Osteoblast (primary cell): ENCODE measurements at regions not wholly inside any gene's neighbourhood (a gene's known extent, or its start where the extent isn't known, plus 50 kb on each side); places are given as distances from the start of the nearest gene placed in this dataset. TPM values are rescaled to one million over a fixed set of nuclear protein-coding genes. Genes with fewer than 3 reads are reported as not detected.

Experiments
- DNase-seq: peaks from one replicate; pipeline ENCODE4 v3.0.0; 2011; ENCODE audit warnings: low spot score, mixed read lengths; ENCODE audit not compliant: insufficient read length; ENCODE audit errors: missing footprints
- H2AFZ ChIP-seq: 2 replicates; pipeline ENCODE4 v1.6.0; 2011; ENCODE audit warnings: mild to moderate bottlenecking, low read length
- H3K27ac ChIP-seq: 2 replicates; pipeline ENCODE4 v1.5.1; 2011; ENCODE audit warnings: mild to moderate bottlenecking, low read depth, low read length, moderate library complexity
- H3K27me3 ChIP-seq: 2 replicates; pipeline ENCODE4 v1.6.0; 2012; ENCODE audit warnings: mild to moderate bottlenecking, control low read depth, inconsistent platforms, low read length, moderate library complexity; ENCODE audit not compliant: insufficient read depth
- H3K36me3 ChIP-seq: 2 replicates; pipeline ENCODE4 v1.5.1; 2011; ENCODE audit warnings: mild to moderate bottlenecking, low read length, control low read depth, moderate library complexity; ENCODE audit not compliant: insufficient read depth
- H3K4me1 ChIP-seq: 2 replicates; pipeline ENCODE4 v1.5.1; 2011; ENCODE audit warnings: mild to moderate bottlenecking, low read length, control low read depth, moderate library complexity; ENCODE audit not compliant: insufficient read depth
- H3K4me2 ChIP-seq: 2 replicates; pipeline ENCODE4 v1.6.0; 2011; ENCODE audit warnings: mild to moderate bottlenecking, low read length; ENCODE audit not compliant: insufficient read depth
- H3K4me3 ChIP-seq: fragments of 200-600 bp; sonication (generic); 3 replicates; pipeline ENCODE4 v1.5.1; 2012; ENCODE audit warnings: mild to moderate bottlenecking, low read length, inconsistent platforms; ENCODE audit not compliant: insufficient read depth
- H3K79me2 ChIP-seq: 2 replicates; pipeline ENCODE4 v1.6.0; 2012; ENCODE audit warnings: mild to moderate bottlenecking, low read length, control low read depth, inconsistent platforms; ENCODE audit not compliant: insufficient read depth
- H3K9me3 ChIP-seq: 2 replicates; pipeline ENCODE4 v1.5.1; 2011; ENCODE audit warnings: low read depth, low read length, control low read depth
- H4K20me1 ChIP-seq: 2 replicates; pipeline ENCODE4 v1.6.0; 2012; ENCODE audit warnings: mild to moderate bottlenecking, low read length, control low read depth; ENCODE audit not compliant: insufficient read depth
- CTCF ChIP-seq: IDR thresholded peaks from 2 replicates; pipeline ENCODE4 v1.5.1; 2011; ENCODE audit warnings: mild to moderate bottlenecking, low read depth, low read length, moderate library complexity; ENCODE audit errors: extremely low read depth
- small RNA-seq: library from RNA; depleted of rRNA; stranded (forward); fragments of <200 nt; gene quantifications from one replicate; pipeline ENCODE3, GENCODE V24; 2012

GRCh38 chr7:57867884-57868701 lies 418.1 kb downstream of the ZNF716 start:
- peak overlapping the region; percentile 37 for H3K4me2 ChIP-seq
- no peaks in the 10 kb centered on the region for H3K36me3 ChIP-seq
- TF ChIP-seq CTCF, result no peak
- H3K27me3 ChIP-seq, result peaks cover 13% of the 10 kb centered on the region
- DNase-seq, result no peak
- no peak overlapping the region for H2AFZ ChIP-seq
- no peak overlapping the region for H3K27ac ChIP-seq
- peak overlapping the region; percentile 43 for H3K4me3 ChIP-seq
- H4K20me1 ChIP-seq, result no peaks in the 10 kb centered on the region
- no peaks in the 10 kb centered on the region for H3K9me3 ChIP-seq
- H3K79me2 ChIP-seq, result no peaks in the 10 kb centered on the region
- H3K4me1 ChIP-seq, result no peaks in the 10 kb centered on the region

- H3K4me3 ChIP-seq, result peak overlapping the region; percentile 43
- no peaks in the 10 kb centered on the region for H4K20me1 ChIP-seq
- H3K79me2 ChIP-seq, result no peaks in the 10 kb centered on the region
- H3K4me1 ChIP-seq, result no peaks in the 10 kb centered on the region
- no peaks in the 10 kb centered on the region for H3K9me3 ChIP-seq
- H3K27ac ChIP-seq, result no peak overlapping the region
- H3K36me3 ChIP-seq, result no peaks in the 10 kb centered on the region
- peaks cover 13% of the 10 kb centered on the region for H3K27me3 ChIP-seq
- no peak overlapping the region for H3K4me2 ChIP-seq
- no peak for TF ChIP-seq CTCF
- no peak for DNase-seq
- no peak overlapping the region for H2AFZ ChIP-seq
Measured at GRCh38 chr7:57868771-57869483, 418.9 kb downstream of the ZNF716 start.

Small RNAs in the stretch of these regions (small RNA-seq; reads per million reads assigned to genes)
- gene AC023141.11 (not detected), gene AC023141.12 (not detected), gene AC023141.8 (not detected)
